Activated CD8-positive, alpha-beta memory T cell treated with anti-CD3 and anti-CD28 coated beads for 1 hour (primary cell): ENCODE measurements at regions not wholly inside any gene's neighbourhood (a gene's known extent, or its start where the extent isn't known, plus 50 kb on each side); places are given as distances from the start of the nearest gene placed in this dataset.

Experiments
- DNase-seq, 2 donors: peaks; one replicate each; pipeline ENCODE4 v3.0.0-alpha.2; 2020; ENCODE audit warnings: low read depth in 1 of 2; ENCODE audit errors: extremely low read depth in 1 of 2

DNA sequence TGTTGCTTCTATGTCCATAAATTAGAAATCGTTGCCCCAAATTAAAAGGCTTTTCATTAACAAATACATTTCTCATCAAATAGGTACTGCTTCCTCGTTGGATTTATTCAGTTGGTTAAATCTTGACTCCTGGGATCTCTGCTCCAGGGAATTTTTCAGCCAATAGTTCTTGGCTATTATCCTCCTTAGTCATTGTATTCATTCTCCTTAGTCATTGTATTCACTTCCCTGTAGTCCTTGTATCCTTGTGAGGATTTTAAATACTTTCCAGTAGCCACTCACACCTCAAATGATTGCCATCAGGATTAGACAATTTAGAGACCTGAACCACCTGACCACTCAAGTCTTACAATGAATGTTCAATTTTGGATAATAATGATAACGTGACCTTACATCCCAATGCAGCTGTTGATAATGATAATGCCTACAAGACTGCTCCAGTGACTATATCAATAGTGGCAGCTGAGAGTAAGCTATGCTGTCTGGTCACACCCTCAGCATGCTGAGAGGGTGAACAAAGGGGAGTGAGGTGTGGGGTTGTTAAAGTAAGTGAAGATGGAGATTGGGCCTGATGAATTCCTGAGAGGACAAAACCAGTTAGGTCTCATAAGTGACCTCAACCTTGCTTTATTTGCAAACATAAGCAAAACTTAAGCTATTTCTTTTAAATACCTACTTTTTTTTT, 193.7 kb upstream of the RTL1 start:
- DNase-seq = no peak

DNA sequence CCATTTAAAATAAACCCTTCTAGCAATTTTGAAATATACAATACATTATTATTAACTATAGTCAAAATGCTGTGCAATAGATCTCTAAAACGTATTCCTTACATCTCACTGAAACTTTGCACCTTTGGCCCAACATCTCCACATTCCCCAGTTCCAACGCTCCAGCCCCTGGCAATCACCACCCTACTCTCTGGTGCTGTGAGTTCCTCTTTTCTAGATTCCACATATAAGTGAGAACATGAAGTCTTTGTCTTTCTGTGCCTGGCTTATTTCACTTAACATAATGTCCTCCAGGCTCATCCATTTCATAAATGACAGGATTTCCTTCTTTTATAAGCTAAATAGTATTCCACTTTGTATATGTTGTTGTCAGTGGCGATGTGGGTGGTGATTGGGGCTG, 194.7 kb upstream of the RTL1 start:
- DNase-seq = no peak

DNA sequence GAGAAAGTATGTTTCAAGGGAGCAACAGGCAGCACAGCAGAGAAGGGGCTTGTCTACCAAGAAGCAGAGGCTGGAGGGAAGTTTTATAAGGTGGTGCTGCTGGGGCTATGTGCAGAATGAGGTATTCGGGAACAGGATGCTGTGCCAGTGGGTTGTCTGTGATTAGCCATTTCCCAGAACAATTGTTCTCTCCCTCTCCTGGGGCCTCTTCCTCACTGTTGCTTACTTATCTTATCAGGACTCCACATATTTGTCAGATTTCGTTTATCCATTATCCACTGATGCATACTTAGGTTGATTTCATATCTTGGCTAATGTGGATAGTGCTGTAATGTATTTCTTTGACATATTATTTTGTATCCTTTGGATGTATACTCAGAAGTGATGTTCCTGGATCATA, 195.1 kb upstream of the RTL1 start:
- no peak for DNase-seq

DNA sequence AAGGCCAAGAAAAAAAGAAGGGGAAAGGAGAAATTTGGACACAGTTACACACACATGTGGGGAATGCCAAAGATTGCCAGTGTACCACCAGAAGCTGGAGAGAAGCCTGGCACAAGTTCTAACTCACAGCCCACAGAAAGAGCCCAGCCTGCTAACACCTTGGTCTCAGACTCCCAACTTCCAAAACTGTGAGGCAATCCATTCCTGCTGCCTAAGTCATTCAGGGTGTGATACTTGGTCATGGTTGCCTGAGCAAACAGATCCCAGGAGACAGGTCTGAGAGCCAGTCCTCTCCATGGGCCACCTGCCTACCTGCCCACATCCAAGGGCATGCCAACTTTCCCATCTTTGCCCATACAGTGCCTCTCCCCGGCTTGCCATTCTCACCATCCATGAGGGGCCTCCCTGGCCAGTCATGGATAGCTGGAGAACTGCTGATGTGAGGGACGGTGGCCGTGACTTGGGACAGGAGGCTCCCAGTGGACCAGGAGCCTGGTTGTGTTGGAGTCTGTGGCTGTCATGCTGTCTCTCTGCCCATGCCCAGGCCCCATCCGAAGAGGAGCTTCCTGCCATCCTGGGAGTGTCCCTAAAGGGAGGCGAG, 198.0 kb upstream of the RTL1 start:
- no peak for DNase-seq

DNA sequence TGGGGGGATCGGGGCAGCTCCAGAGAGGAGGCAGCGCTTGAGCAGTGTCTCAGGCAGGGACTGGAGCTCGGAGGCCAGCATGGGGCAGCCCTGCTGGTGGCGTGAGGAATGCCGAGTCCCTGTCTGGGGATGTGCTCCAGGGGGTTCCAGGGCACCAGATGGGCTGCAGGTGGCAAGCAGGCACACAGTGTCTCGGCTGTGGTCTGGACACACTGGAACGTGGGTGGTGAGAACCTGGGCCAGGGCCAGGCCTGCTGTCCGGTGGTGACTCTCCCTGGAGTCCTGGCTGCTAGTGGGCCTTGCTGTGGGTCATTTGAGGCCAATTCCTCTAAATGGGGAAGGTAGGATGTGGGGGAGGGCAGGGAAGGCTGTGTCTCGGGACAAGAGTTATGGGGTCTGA, 199.4 kb upstream of the RTL1 start:
- no peak for DNase-seq

DNA sequence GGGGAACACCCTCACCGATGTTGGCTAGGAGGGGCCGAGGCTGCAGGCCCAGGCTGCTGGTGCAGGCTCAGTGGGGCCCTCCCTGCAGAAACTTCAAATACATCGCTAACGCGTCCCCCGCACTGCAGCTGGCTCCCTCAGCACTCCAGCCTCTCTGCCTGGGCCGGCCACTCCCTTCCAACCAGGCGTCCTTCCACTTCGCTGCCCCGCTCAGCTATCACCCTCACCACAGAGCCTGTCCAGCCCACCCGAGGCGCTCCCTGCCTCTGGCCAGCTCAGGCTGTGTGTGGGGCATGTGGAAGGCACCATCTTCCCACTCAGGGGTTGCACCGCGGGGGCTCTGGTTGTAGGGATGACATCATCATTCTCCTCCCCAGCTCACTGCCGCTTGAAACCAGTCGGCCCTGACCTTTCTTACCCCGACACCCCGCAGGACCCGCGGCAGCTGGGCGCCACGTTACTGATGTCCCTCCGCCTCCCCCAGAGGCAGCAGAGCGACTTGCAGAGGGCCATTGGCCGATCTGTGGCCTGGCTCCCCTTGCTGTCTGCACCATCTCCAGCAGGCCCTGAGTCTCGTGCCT, 199.9 kb upstream of the RTL1 start:
- DNase-seq = no peak

DNA sequence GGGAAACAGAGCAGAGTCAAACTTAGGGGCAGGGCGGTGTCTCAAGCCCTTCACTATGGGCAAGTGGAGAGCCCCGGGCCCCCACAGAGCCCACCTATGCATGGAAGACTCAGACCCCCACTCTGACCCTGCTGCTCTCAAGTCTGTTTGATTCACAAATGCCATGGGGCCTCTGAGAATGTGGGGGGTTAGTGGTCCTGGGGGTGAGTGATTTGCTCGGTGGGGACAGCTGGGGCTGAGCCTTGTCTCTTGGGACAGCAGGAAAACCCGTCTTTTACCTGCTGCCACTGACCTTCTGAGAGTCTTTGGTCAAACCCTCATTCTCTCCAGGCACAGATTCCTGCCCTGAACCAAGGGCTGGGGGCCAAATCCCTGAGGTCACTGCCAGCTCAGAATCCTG, 201.0 kb upstream of the RTL1 start:
- no peak for DNase-seq

DNA sequence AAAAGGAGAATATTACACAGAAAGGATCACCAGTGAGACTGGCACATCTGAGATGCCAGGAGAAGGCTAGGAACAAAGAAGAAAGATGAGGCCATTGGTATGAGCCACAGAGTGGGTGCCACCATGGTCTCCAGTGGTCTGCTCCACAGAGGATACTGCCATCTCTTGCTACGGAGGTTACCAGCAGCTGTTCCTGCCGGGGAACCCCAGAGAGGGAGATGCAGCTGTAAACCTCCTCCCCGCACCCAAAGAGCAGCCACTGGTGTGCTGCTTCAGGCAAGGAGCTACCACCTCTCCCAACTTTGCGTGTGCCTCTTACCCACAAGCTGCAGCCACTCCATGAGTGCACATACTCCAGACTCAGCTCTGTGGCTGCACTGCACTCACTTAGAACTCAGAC, 201.5 kb upstream of the RTL1 start:
- no peak for DNase-seq

DNA sequence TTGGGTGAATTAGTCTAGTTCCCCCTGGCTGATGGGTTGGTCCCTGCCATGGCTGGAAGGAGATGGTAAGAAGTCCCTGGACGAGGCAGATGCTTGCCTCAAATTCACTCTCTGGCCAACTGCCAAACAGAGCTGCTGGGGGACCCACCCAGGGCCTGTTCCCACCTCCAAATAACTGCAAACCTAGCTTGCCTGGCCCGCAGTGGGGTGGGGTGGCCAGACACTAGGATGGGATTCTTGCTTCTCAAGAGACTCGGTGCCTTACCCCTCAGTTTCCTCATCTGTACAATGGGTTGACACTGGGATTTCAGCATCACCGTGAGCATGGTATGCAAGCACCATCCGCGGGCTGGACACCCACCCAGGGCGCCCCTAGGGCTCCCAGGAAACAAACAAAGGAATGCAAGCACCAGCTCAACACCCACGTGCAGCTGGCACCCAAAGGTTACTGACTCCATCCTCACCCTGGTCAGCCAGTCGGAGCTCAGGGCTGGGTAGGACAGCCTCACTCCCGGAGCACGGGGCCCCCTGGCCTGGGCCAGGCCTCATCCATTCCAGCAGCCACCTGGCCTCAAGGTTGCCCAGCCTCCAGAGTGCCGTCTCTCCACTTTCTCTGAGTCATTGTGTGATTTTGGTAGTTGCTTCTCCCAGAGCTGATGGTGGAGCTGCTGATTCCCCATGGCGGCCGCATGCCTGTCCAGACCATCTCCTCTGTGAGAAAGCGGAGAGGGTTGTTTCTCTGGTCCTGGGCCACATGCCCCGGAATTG, 205.2 kb upstream of the RTL1 start:
- no peak for DNase-seq

DNA sequence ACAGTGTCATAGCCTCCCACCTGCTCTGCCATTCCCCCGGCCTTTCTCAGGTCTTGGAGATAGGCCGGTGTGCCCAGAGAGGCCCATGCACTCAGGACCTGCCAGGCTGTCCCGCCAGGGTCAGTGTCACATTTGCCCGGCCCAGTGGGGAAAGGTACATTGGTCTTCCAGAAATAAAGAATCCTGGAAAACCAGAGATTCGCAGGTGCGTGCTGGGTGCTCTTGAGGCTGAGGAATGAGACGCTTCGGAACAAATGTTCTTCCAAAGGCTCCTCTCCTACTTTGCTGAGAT, 205.8 kb upstream of the RTL1 start:
- DNase-seq = no peak

DNA sequence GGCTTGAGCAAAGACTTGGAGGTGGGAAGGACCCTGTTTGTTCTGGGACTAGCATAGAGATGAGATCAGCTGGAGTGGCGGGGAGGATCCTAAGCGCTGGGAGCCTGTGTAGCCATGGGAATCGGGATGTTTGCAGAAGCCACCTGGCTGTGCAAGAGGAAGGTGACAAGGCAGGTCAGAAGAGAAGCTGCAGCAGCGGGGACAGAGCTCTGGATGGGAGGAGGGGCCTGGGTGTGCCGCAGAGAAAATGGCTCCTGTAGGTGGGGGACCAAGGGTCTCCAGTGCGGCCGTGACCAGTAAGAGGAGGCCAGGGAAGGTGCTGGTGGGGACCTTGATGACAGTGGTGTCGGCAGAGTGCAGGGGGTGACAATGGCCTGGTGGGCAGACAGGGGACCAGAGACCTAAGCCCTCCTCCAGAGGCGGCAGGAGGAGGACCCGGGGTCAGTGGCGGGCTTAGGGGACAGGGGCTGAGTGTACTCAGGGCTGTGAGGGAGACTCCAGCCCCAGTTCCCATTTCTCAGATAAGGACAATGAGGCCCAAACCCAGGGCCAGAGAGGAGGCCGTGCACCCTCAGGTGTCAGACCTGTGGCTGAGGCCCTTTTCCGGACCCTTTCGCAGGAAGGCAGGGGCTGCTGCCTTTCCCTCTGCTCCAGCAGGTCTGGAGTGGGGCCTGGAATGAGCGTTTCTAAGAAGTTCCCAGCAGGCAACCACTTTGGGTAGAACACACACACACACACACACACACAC, 206.6 kb upstream of the RTL1 start:
- no peak for DNase-seq

DNA sequence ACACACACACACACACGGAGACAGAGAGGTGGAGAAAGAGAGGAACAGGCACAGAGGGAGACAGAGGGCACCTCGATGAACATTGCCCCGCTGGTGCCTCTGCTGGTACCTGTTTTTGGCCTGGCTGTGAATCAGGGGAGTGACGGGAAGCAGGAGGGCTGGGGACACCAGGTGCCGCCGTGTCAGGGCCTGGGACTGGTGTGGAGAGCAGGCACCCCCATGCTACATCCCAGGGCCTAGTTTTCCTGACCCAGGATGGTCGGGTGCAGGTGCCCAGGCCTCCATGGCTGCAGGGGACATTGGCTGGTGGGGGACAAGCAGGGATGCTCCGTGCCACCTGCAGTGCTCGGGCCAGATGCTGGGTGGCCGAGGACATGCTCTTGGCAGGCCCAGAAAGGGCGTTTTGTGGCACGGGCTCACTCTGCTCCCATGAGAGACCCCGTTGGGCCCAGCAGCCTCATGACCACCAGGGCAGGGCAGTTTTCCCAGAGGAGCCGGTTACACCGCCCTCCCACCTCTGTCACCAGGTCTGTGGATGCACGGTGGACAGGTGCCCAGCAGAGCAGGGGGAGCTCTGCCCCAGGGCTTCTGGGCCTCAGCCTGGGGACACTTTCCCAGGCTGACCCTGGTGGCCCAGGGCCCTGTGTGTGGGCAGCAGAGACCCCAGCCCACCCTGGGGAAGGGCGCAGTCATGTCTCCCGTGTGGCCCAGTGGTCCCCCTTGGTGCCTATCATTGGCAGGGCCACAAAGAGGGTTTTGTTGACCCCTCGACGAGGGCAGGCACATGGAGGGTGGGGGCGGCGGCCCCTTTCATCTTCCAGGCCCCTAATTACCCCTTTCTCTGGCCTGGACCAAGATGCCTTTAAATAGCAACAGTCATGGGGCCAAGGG, 207.5 kb upstream of the RTL1 start:
- DNase-seq = no peak

DNA sequence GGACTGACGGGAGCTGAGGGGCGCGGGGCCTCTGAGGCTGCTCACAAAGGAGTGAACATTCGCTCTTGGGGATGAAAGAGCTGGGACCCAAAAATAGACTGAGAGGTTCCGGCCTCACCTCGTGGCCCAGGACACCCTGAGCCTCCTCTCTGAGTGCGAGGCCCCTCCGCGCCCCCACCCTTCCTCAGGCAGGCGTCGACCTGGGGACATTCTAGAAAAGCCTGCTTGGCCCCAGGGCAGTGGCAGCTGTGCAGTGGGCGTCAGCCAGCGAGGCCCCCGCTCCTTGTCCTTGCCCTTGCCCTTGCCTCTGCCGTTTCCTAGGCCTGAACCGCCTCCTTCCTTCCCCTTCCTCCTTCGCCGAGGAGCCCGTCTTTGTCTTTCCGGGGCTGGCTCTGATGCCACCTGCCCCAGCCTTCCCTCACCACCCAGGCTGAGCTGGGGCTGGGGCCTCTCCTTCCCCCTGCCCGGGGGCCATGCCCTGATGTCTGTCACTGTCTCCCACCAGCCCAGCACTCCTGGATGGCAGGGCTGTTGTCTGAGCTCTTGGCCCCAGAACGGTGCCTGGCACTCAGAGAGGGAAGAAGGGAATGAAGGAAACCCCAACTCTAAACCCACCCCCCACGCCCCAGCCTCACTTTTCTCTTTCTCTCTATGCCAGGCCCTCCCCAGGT, 208.2 kb upstream of the RTL1 start:
- DNase-seq = no peak

DNA sequence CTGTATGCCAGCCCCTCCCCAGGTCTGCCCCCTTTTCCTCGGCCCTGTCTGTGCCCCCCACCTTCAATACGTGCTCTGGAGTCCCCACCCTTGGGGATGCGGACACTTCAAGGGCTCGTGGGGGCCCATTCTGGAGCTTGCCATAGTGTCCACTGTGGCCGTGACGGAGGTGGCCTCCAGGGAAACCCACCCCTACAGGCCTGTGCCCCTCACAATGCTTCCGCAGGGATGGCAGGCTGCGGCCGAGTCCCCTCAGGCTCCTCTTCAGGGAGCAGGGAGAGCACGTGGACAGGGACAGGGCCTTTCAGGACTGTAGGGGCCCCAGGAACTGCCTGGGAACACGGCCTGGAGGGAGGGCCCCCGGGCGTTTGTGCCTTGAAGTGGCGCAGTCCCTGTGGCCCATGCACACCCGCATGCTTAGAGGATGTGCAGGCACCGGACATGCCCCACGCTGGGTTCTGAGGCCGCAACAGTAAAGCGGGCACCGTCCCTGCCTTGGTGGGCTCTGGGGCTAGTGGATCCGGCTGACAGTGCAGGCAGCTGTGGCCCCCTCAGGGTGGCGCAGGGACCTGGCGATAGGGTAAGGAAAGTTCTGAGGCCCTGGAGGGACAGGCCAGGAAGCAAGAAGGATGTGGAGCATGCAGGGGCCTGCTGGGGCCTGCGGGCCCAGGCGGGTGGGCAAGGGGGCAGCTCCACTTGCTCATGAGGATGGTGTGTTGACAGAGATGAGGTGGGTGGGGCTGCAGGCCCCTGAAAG, 209.0 kb upstream of the RTL1 start:
- DNase-seq = no peak

DNA sequence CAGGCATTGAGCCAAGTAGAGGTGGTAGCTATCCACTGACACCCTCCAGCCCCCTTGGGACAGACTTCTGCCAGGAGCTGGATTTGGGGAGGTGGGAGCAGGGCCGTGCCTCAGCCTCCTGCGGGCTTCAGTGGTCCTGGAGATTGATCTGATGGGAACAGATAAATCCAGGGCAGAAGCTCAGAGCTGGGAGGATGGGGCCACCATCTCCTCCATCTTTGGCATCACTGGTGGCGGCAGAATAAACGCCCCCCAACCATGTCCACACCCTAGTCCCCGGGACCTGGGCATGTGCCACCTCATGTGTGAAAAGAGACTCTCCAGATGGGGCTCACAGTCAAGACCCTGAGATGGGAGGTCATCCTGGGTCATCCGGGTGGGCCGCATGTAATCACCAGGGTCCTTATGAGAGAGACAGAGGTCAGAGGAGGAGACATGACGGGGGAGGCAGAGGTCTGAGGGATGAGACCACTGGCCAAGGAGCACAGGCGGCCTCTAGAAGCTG, 209.6 kb upstream of the RTL1 start:
- no peak for DNase-seq

DNA sequence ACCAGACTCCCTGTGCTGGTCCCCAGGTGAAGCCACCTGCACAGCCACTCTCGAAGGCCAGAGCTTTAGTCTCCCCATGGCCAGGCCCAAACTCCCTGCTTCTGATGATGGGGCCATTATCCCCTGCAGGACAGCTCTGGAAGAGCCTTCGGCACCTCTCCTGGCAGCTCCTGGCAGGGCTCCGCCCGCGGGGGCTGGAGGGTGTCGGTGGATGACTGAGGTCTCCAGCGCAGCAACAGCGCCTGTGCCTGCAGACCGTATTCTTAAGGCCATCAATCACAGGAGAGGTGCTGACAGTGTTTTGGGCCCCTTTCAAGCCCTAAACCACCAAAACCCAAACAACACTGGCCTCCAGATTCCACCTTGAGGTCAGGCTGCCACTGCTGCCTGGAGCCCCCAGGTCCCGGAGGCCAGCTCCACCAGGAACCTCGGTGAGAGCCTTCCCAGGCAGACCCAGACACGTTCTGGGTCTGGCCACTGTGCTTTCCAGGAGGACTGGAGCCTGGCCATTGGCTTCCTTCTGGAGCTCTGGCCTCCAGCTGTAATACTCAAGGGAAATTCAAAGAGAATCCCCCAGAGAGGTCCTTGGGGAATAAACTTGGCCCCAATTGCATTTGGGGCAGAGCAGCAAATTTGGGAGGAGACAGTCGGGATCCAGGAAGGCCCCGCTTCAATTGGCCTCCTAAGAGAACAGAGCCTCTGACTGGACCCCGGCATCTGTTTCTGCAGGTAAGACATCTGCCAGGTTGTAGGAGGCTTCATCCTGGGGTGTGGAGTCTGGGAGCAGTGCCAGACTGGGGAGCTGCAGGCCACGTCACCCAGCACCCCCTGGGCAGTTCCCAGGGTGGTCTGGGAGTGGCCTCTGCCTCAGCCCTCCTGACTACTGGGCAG, 210.6 kb upstream of the RTL1 start:
- no peak for DNase-seq

DNA sequence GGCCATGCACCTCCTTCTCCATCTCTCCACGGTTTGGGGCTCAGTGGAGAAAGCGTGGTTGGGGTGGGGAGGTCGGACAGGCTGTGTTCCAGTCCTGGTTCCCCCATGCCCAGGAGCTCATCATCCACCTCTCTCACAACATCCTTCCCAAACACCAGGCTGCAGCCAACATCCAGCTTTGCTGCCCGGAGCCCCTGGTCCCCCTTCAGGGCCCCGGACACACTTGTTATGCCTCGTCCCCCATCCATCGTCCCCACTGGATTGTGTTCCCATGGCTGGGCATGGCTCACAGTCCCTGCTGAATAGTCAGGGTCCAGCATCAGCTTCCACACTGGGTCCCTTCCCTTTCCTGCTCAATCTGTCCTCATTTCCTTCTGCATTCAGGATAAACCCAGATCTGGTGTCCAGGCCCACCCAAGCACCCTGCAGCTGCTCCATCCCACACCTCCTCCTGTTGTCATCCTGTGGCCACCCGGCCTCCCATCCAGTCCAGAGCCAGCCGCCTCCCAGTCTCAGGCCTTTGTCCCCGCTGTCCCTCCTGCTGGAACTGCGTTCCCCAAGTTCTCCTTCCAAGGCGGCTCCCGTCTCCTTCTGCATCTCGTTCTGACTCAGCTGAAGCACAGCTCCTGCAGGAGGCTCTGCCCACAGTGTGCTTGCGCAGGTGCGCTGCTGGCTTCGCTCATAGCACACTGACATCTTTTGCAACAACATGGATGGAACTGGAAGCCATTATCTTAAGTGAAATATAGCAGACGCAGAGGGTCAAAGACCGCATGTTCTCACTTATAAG, 211.4 kb upstream of the RTL1 start:
- no peak for DNase-seq
